Omental fat pad (tissue), 3 donors: ENCODE measurements at regions not wholly inside any gene's neighbourhood (a gene's known extent, or its start where the extent isn't known, plus 50 kb on each side); places are given as distances from the start of the nearest gene placed in this dataset.

ENCODE experiments used
- ATAC-seq: fragments of 150-250 bp; one replicate; pipeline ENCODE4 v1.9.1; 2016; ENCODE audit warnings: mild to moderate bottlenecking, moderate library complexity; ENCODE audit not compliant: low FRiP score
- DNase-seq: peaks from one replicate; pipeline ENCODE4 v3.0.0-alpha.2; 2019; ENCODE audit warnings: low spot score
- CTCF ChIP-seq, 3 donors: fragments of 450-650 bp; IDR thresholded peaks; one replicate each; pipeline ENCODE4 v1.5.1; 2016 to 2017; ENCODE audit warnings: antibody characterized with exemption in 3 of 3, mild to moderate bottlenecking in 3 of 3, moderate library complexity in 2 of 3

- ATAC-seq (no peak), DNase-seq (no peak)
- no peak for TF ChIP-seq CTCF (IDR thresholded peaks at IDR 0.05)
These were observed 523.8 kb downstream of the ELAVL2 start for GRCh38 chr9:23302281-23302680.

- ATAC-seq (no peak), DNase-seq (no peak)
- TF ChIP-seq CTCF (IDR thresholded peaks at IDR 0.05), result no peak
These were observed 519.3 kb downstream of the ELAVL2 start for GRCh38 chr9:23306731-23307130.

GRCh38 chr9:23307731-23308513 lies 518.1 kb downstream of the ELAVL2 start:
- ATAC-seq (no peak), DNase-seq (no peak)
- no peak for TF ChIP-seq CTCF (IDR thresholded peaks at IDR 0.05)

GRCh38 chr9:23309800-23310199 lies 516.2 kb downstream of the ELAVL2 start:
- no peak for TF ChIP-seq CTCF (IDR thresholded peaks at IDR 0.05)
- no peak for ATAC-seq
- DNase-seq, result no peak

- DNase-seq, result no peak
- no peak for TF ChIP-seq CTCF (IDR thresholded peaks at IDR 0.05)
- ATAC-seq, result no peak
These were observed 511.8 kb downstream of the ELAVL2 start for GRCh38 chr9:23314247-23314646.

GRCh38 chr9:23319092-23319491 lies 506.9 kb downstream of the ELAVL2 start:
- ATAC-seq (no peak), DNase-seq (no peak)
- TF ChIP-seq CTCF (IDR thresholded peaks at IDR 0.05), result no peak

GRCh38 chr9:23321049-23321448 lies 505.0 kb downstream of the ELAVL2 start:
- TF ChIP-seq CTCF (IDR thresholded peaks at IDR 0.05), result no peak
- ATAC-seq (no peak), DNase-seq (no peak)
